ENCODE measurements at regions not wholly inside any gene's neighbourhood (a gene's known extent, or its start where the extent isn't known, plus 50 kb on each side); places are given as distances from the start of the nearest gene placed in this dataset.

- DNase-seq: no peak
Measured at GRCh38 chr4:42736527-42737195, 79.8 kb upstream of the ATP8A1 start.

GRCh38 chr4:42733380-42733779 is 76.5 kb upstream of the ATP8A1 start:
- DNase-seq: no peak

GRCh38 chr4:42732776-42733175 is 75.9 kb upstream of the ATP8A1 start:
- no peak for DNase-seq

GRCh38 chr4:42729505-42730237 is 72.8 kb upstream of the ATP8A1 start:
- no peak for DNase-seq

- DNase-seq: no peak
Measured at GRCh38 chr4:42724451-42724850, 67.5 kb upstream of the ATP8A1 start.

- no peak for DNase-seq
Measured at GRCh38 chr4:42720533-42720932, 63.6 kb upstream of the ATP8A1 start.

- DNase-seq: no peak
Measured at GRCh38 chr4:42719257-42719656, 62.4 kb upstream of the ATP8A1 start.

GRCh38 chr4:42718336-42718735 is 61.4 kb upstream of the ATP8A1 start:
- no peak for DNase-seq

GRCh38 chr4:42716996-42717395 is 60.1 kb upstream of the ATP8A1 start:
- no peak for DNase-seq

- peak; percentile 0 for DNase-seq
Measured at GRCh38 chr4:42715807-42716482, 59.0 kb upstream of the ATP8A1 start.

GRCh38 chr4:42713391-42713790 is 56.5 kb upstream of the ATP8A1 start:
- no peak for DNase-seq

GRCh38 chr4:42712854-42713253 is 55.9 kb upstream of the ATP8A1 start:
- DNase-seq: no peak

GRCh38 chr4:42711496-42711895 is 54.6 kb upstream of the ATP8A1 start:
- no peak for DNase-seq

- DNase-seq: no peak
Measured at GRCh38 chr4:42710761-42711160, 53.9 kb upstream of the ATP8A1 start.

- DNase-seq: no peak
Measured at GRCh38 chr4:42710329-42710728, 53.4 kb upstream of the ATP8A1 start.

GRCh38 chr4:42709392-42710065 is 52.6 kb upstream of the ATP8A1 start:
- DNase-seq: no peak

GRCh38 chr4:42708625-42709024 is 51.7 kb upstream of the ATP8A1 start:
- DNase-seq: no peak

Measured in NCI-H2171 (cell line).